HCT116 (cell line): ENCODE measurements at regions not wholly inside any gene's neighbourhood (a gene's known extent, or its start where the extent isn't known, plus 50 kb on each side); places are given as distances from the start of the nearest gene placed in this dataset.

Experiments used
- ATAC-seq: fragments of 200-7000 bp; cut with Tn5 transposase; 2 replicates; pipeline ENCODE4 v1.9.1; 2020; ENCODE audit warnings: mild to moderate bottlenecking, moderate library complexity
- BruUV-seq: library from RNA; stranded (reverse); fragments of 400-500 nt; replicated peaks from 2 replicates; lab custom pipeline; 2021; lab: Mats Ljungman, UMichigan
- CTCF ChIA-PET: fragments of 300-600 bp; sonication (Branson Sonifier 250); formaldehyde crosslinking; loops from one replicate; lab custom pipeline; 2021; ENCODE audit warnings: antibody characterized with exemption; lab: Charles Lee
- POLR2A ChIA-PET: fragments of 300-600, 350-600 bp; sonication (Branson Sonifier 250); formaldehyde crosslinking; loops from one replicate; lab custom pipeline; 2021; ENCODE audit warnings: antibody characterized with exemption; lab: Charles Lee
- RAD21 ChIA-PET, 2 experiments: fragments of 300-600 bp; sonication (Branson Sonifier 250); formaldehyde crosslinking; loops; one replicate each; lab custom pipeline; 2023; ENCODE audit warnings: low total read pairs in 2 of 2; ENCODE audit not compliant: uncharacterized antibody in 2 of 2, unreplicated experiment in 2 of 2, low non-redundant PET in 1 of 2; lab: Charles Lee
- DNase-seq: peaks from one replicate; pipeline ENCODE4 v3.0.0-alpha.2; 2010; ENCODE audit warnings: low read depth, low spot score
- H2AFZ ChIP-seq: fragments of 200-600 bp; shearing (Covaris generic), sonication (generic); 2 replicates; pipeline ENCODE4 v1.6.1; 2017; ENCODE audit warnings: low read depth, mixed run types, mixed read lengths, antibody characterized with exemption, low read length; ENCODE audit not compliant: poor library complexity, severe bottlenecking
- H3K27ac ChIP-seq: 2 replicates; pipeline ENCODE4 v1.5.1; 2012; ENCODE audit warnings: low read depth, low read length
- H3K27me3 ChIP-seq: fragments of 200-600 bp; sonication (generic); 2 replicates; pipeline ENCODE4 v1.6.1; 2016; ENCODE audit warnings: mixed run types, low read length, mixed read lengths; ENCODE audit not compliant: insufficient read depth
- H3K36me3 ChIP-seq, 2 experiments: fragments of 200-500 bp in 1 of 2; fragments of 200-600 bp in 1 of 2; sonication (Bioruptor generic) in 1 of 2; sonication (generic) in 1 of 2; 2 replicates each; pipeline versions ENCODE4 v1.5.1 to v1.6.1; 2014 to 2016; ENCODE audit warnings: low read length in 2 of 2, inconsistent platforms in 1 of 2, mixed read lengths in 1 of 2, mixed run types in 1 of 2; ENCODE audit not compliant: insufficient read depth in 2 of 2, control insufficient read depth in 1 of 2
- H3K4me1 ChIP-seq, 2 experiments: fragments of 200-600 bp in 1 of 2; sonication (generic) in 1 of 2; 2 replicates each; pipeline versions ENCODE4 v1.5.1 to v1.6.1; 2012 to 2017; ENCODE audit warnings: low read length in 2 of 2, inconsistent platforms in 1 of 2, mild to moderate bottlenecking in 1 of 2, mixed read lengths in 1 of 2, mixed run types in 1 of 2, moderate library complexity in 1 of 2; ENCODE audit not compliant: insufficient read depth in 2 of 2, control insufficient read depth in 1 of 2
- H3K4me2 ChIP-seq: fragments of 200-600 bp; sonication (generic); 2 replicates; pipeline ENCODE4 v1.6.1; 2017; ENCODE audit warnings: mixed run types, low read length, mixed read lengths
- H3K4me3 ChIP-seq, 2 experiments: fragments of 200-600 bp in 1 of 2; sonication (generic) in 1 of 2; replicated peaks in 1 of 2; 2 replicates each; pipeline ENCODE4 v1.5.1; 2011 to 2016; ENCODE audit warnings: low read length in 2 of 2, control low read depth in 1 of 2, low read depth in 1 of 2, mild to moderate bottlenecking in 1 of 2, mixed read lengths in 1 of 2, mixed run types in 1 of 2
- H3K79me2 ChIP-seq: fragments of 200-600 bp; sonication (generic); 2 replicates; pipeline ENCODE4 v1.6.1; 2017; ENCODE audit warnings: mild to moderate bottlenecking, mixed run types, low read length, moderate library complexity, mixed read lengths; ENCODE audit not compliant: insufficient read depth
- H3K9ac ChIP-seq: fragments of 200-600 bp; sonication (generic); 2 replicates; pipeline ENCODE4 v1.6.1; 2016; ENCODE audit warnings: low read length, mixed read lengths
- H3K9me2 ChIP-seq: fragments of 200-600 bp; sonication (generic), shearing (Covaris generic); 2 replicates; pipeline ENCODE4 v1.6.1; 2017; ENCODE audit warnings: mixed run types, mild to moderate bottlenecking, moderate library complexity; ENCODE audit not compliant: insufficient read depth
- H3K9me3 ChIP-seq, 2 experiments: fragments of 200-500 bp in 1 of 2; fragments of 200-600 bp in 1 of 2; sonication (Bioruptor generic) in 1 of 2; sonication (generic) in 1 of 2; 2 replicates each; pipeline ENCODE4 v1.6.1; 2014 to 2017; ENCODE audit warnings: low read length in 2 of 2, mixed read lengths in 2 of 2, inconsistent platforms in 1 of 2, low read depth in 1 of 2, mild to moderate bottlenecking in 1 of 2, mixed run types in 1 of 2, moderate library complexity in 1 of 2; ENCODE audit not compliant: control insufficient read depth in 1 of 2, insufficient read depth in 1 of 2
- H4K20me1 ChIP-seq: fragments of 200-600 bp; sonication (generic), shearing (Covaris generic); 2 replicates; pipeline ENCODE4 v1.6.1; 2017; ENCODE audit warnings: mixed run types, mild to moderate bottlenecking, moderate library complexity; ENCODE audit not compliant: insufficient read depth
- CBX3 ChIP-seq: IDR thresholded peaks from 2 replicates; pipeline ENCODE4 v1.6.1; 2012; ENCODE audit warnings: low read depth
- EGR1 ChIP-seq: IDR thresholded peaks from 2 replicates; pipeline ENCODE4 v1.6.1; 2012; ENCODE audit warnings: low read depth
- ELF1 ChIP-seq: IDR thresholded peaks from 2 replicates; pipeline ENCODE4 v1.6.1; 2012; ENCODE audit warnings: low read depth, borderline replicate concordance
- EZH2 ChIP-seq: fragments of 200-600 bp; sonication (generic); IDR thresholded peaks from 2 replicates; pipeline ENCODE4 v1.6.1; 2017; ENCODE audit warnings: antibody characterized with exemption, mixed run types
- EZH2phosphoT487 ChIP-seq: fragments of 200-600 bp; IDR thresholded peaks from 2 replicates; pipeline ENCODE4 v1.6.1; 2018; ENCODE audit warnings: antibody characterized with exemption, borderline replicate concordance
- FOSL1 ChIP-seq: IDR thresholded peaks from 2 replicates; pipeline ENCODE4 v1.6.1; 2012; ENCODE audit warnings: low read depth
- JUND ChIP-seq: IDR thresholded peaks from 2 replicates; pipeline ENCODE4 v1.6.1; 2012
- POLR2A ChIP-seq: IDR thresholded peaks from 2 replicates; pipeline ENCODE4 v1.7.0; 2011; ENCODE audit warnings: borderline replicate concordance; ENCODE audit not compliant: insufficient read depth, insufficient read length; ENCODE audit errors: extremely low read depth
- RAD21 ChIP-seq: IDR thresholded peaks from 2 replicates; pipeline ENCODE4 v1.6.1; 2012; ENCODE audit warnings: low read depth, mild to moderate bottlenecking
- SIN3A ChIP-seq: IDR thresholded peaks from 2 replicates; pipeline ENCODE4 v1.6.1; 2012; ENCODE audit warnings: low read depth
- SP1 ChIP-seq: IDR thresholded peaks from 2 replicates; pipeline ENCODE4 v1.6.1; 2012; ENCODE audit warnings: low read depth
- SRF ChIP-seq: IDR thresholded peaks from 2 replicates; pipeline ENCODE4 v1.6.1; 2012; ENCODE audit warnings: low read depth
- TCF7L2 ChIP-seq: IDR thresholded peaks from 2 replicates; pipeline ENCODE4 v1.7.0; 2011; ENCODE audit warnings: borderline replicate concordance, inconsistent platforms; ENCODE audit not compliant: insufficient read depth, insufficient read length; ENCODE audit errors: extremely low read depth
- YY1 ChIP-seq: IDR thresholded peaks from 2 replicates; pipeline ENCODE4 v1.6.1; 2011; ENCODE audit warnings: low read length, low read depth, moderate library complexity, mild to moderate bottlenecking; ENCODE audit not compliant: insufficient replicate concordance; ENCODE audit errors: extremely low read depth
- ZNF274 ChIP-seq: fragments of 200-500 bp; sonication (Bioruptor generic); IDR thresholded peaks from 2 replicates; pipeline ENCODE4 v1.6.1; 2014; ENCODE audit warnings: mild to moderate bottlenecking, low read depth, low read length, inconsistent platforms
- intact Hi-C: fragments of 100-400 bp; cut with micrococcal nuclease; formaldehyde crosslinking; loops from 2 replicates; pipeline ENCODE4 v1.10.0; 2022
- TF ChIP-seq, protein P1 (sequence below): IDR thresholded peaks from 2 replicates; pipeline ENCODE4 v1.6.1; 2012
- TF ChIP-seq, protein P2 (sequence below): IDR thresholded peaks from 2 replicates; pipeline ENCODE4 v1.6.1; 2012
- TF ChIP-seq, protein P3 (sequence below): IDR thresholded peaks from 2 replicates; pipeline ENCODE4 v1.6.1; 2012; ENCODE audit warnings: low read depth
- TF ChIP-seq, protein P4 (sequence below): IDR thresholded peaks from 2 replicates; pipeline ENCODE4 v1.6.1; 2011; ENCODE audit warnings: mild to moderate bottlenecking, low read length, moderate library complexity; ENCODE audit not compliant: insufficient replicate concordance; ENCODE audit errors: extremely low read depth
- TF ChIP-seq, protein P5 (sequence below), 3 experiments: fragments of 200-600 bp in 1 of 3; sonication (generic) in 1 of 3; IDR thresholded peaks in 2 of 3; conservative IDR thresholded peaks in 1 of 3; 2 replicates each; pipeline ENCODE4 v1.5.1; 2012 to 2017; ENCODE audit warnings: low read depth in 2 of 3, low read length in 2 of 3, antibody characterized with exemption in 1 of 3, borderline replicate concordance in 1 of 3, control low read depth in 1 of 3, mild to moderate bottlenecking in 1 of 3, mixed read lengths in 1 of 3, mixed run types in 1 of 3, moderate library complexity in 1 of 3; ENCODE audit not compliant: insufficient read depth in 1 of 3

DNA sequence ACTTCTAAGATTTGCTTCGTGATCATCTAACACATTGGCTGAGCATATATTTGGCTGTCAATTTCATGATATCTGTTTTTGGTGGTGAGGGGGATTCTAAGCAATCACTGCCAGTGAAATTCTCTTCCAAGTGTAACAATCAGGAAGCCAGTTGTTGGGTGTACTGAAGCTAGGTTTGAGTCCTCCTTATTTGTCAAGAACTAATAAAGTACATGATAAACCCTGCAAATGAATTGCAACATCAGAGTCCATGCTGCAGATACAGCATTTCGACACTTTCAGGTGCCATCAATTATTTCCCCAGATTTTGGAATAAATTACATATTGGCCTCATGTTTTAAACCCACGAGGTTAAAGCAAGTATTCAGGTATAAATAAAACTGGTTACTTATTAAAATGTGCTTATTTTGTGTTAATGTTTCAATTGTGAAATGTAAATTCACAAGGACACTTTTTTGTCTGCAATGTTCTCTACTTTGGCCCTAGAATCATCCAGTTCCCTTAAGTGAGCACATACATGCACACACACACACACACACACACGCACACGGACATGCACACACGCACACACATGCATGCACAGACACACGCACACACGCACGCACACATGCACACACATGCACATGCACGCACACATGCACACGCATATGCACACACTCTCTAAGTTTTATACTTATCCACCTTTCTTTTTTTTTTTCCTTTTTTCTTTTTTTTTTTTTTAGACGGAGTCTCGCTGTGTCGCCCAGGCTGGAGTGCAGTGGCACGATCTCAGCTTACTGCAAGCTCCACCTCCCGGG, 510.2 kb upstream of the KLF6 start:
- no peaks in the 10 kb centered on the region for H3K9me2 ChIP-seq
- intact Hi-C loops: no loop called here
- H3K4me1 ChIP-seq: no peaks in the 10 kb centered on the region
- no peaks in the 10 kb centered on the region for H3K9me3 ChIP-seq
- DNase-seq: no peak
- H2AFZ ChIP-seq: no peak overlapping the region
- H3K27ac ChIP-seq: no peak overlapping the region
- ChIA-PET POLR2A (no interaction called here), CTCF (no interaction called here), RAD21 (no interaction called here)
- H3K4me3 ChIP-seq: no peak overlapping the region
- no TSS peak for BruUV-seq
- no peak overlapping the region for H3K4me2 ChIP-seq
- no peak for ATAC-seq
- H4K20me1 ChIP-seq: no peaks in the 10 kb centered on the region
- H3K79me2 ChIP-seq: no peaks in the 10 kb centered on the region
- no peak overlapping the region for H3K9ac ChIP-seq
- TF ChIP-seq, protein P1, sequence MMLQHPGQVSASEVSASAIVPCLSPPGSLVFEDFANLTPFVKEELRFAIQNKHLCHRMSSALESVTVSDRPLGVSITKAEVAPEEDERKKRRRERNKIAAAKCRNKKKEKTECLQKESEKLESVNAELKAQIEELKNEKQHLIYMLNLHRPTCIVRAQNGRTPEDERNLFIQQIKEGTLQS: no peak
- TF ChIP-seq SP1: no peak
- TF ChIP-seq EZH2phosphoT487: no peak
- no peak for TF ChIP-seq TCF7L2
- TF ChIP-seq EZH2: no peak
- no peak for TF ChIP-seq CBX3
- TF ChIP-seq RAD21: no peak
- no peak for TF ChIP-seq YY1
- TF ChIP-seq, protein P2, sequence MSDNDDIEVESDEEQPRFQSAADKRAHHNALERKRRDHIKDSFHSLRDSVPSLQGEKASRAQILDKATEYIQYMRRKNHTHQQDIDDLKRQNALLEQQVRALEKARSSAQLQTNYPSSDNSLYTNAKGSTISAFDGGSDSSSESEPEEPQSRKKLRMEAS: no peak
- no peak for TF ChIP-seq SRF
- TF ChIP-seq JUND: no peak
- no peak for TF ChIP-seq SIN3A
- no peak for TF ChIP-seq ELF1
- TF ChIP-seq FOSL1: no peak
- TF ChIP-seq ZNF274: no peak
- TF ChIP-seq POLR2A: no peak
- TF ChIP-seq, protein P3, sequence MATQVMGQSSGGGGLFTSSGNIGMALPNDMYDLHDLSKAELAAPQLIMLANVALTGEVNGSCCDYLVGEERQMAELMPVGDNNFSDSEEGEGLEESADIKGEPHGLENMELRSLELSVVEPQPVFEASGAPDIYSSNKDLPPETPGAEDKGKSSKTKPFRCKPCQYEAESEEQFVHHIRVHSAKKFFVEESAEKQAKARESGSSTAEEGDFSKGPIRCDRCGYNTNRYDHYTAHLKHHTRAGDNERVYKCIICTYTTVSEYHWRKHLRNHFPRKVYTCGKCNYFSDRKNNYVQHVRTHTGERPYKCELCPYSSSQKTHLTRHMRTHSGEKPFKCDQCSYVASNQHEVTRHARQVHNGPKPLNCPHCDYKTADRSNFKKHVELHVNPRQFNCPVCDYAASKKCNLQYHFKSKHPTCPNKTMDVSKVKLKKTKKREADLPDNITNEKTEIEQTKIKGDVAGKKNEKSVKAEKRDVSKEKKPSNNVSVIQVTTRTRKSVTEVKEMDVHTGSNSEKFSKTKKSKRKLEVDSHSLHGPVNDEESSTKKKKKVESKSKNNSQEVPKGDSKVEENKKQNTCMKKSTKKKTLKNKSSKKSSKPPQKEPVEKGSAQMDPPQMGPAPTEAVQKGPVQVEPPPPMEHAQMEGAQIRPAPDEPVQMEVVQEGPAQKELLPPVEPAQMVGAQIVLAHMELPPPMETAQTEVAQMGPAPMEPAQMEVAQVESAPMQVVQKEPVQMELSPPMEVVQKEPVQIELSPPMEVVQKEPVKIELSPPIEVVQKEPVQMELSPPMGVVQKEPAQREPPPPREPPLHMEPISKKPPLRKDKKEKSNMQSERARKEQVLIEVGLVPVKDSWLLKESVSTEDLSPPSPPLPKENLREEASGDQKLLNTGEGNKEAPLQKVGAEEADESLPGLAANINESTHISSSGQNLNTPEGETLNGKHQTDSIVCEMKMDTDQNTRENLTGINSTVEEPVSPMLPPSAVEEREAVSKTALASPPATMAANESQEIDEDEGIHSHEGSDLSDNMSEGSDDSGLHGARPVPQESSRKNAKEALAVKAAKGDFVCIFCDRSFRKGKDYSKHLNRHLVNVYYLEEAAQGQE: no peak
- no peak for TF ChIP-seq EGR1
- TF ChIP-seq, protein P4, sequence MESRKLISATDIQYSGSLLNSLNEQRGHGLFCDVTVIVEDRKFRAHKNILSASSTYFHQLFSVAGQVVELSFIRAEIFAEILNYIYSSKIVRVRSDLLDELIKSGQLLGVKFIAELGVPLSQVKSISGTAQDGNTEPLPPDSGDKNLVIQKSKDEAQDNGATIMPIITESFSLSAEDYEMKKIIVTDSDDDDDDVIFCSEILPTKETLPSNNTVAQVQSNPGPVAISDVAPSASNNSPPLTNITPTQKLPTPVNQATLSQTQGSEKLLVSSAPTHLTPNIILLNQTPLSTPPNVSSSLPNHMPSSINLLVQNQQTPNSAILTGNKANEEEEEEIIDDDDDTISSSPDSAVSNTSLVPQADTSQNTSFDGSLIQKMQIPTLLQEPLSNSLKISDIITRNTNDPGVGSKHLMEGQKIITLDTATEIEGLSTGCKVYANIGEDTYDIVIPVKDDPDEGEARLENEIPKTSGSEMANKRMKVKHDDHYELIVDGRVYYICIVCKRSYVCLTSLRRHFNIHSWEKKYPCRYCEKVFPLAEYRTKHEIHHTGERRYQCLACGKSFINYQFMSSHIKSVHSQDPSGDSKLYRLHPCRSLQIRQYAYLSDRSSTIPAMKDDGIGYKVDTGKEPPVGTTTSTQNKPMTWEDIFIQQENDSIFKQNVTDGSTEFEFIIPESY: no peak
- TF ChIP-seq, protein P5, sequence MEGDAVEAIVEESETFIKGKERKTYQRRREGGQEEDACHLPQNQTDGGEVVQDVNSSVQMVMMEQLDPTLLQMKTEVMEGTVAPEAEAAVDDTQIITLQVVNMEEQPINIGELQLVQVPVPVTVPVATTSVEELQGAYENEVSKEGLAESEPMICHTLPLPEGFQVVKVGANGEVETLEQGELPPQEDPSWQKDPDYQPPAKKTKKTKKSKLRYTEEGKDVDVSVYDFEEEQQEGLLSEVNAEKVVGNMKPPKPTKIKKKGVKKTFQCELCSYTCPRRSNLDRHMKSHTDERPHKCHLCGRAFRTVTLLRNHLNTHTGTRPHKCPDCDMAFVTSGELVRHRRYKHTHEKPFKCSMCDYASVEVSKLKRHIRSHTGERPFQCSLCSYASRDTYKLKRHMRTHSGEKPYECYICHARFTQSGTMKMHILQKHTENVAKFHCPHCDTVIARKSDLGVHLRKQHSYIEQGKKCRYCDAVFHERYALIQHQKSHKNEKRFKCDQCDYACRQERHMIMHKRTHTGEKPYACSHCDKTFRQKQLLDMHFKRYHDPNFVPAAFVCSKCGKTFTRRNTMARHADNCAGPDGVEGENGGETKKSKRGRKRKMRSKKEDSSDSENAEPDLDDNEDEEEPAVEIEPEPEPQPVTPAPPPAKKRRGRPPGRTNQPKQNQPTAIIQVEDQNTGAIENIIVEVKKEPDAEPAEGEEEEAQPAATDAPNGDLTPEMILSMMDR (IDR thresholded peaks at IDR 0.05 in 2 of 3, conservative IDR thresholded peaks at IDR 0.05 in 1 of 3; ENCODE audit: borderline replicate concordance in 1 of 3, insufficient read depth in 1 of 3, low read depth in 2 of 3, low read length in 2 of 3): no peak
- no peaks in the 10 kb centered on the region for H3K36me3 ChIP-seq
- no peaks in the 10 kb centered on the region for H3K27me3 ChIP-seq
